NCI-H2081 treated with DMSO at 0.1 percent for 48 hours (cell line): ENCODE measurements at regions not wholly inside any gene's neighbourhood (a gene's known extent, or its start where the extent isn't known, plus 50 kb on each side); places are given as distances from the start of the nearest gene placed in this dataset.
A peak's percentile ranks its signal among the peaks of the same experiment; 100 is the strongest.

Experiments
- DNase-seq: peaks from one replicate; lab custom pipeline; 2025; lab: John Stamatoyannopoulos, UW

- DNase-seq: no peak
These were observed 376.7 kb downstream of the DNAH5 start for GRCh38 chr5:13567819-13568218.

- no peak for DNase-seq
These were observed 377.6 kb downstream of the DNAH5 start for GRCh38 chr5:13566871-13567339.

GRCh38 chr5:13558408-13558807, 386.1 kb downstream of the DNAH5 start:
- no peak for DNase-seq

GRCh38 chr5:13553896-13554295, 390.6 kb downstream of the DNAH5 start:
- no peak for DNase-seq

- DNase-seq: no peak
These were observed 392.1 kb downstream of the DNAH5 start for GRCh38 chr5:13552361-13552760.

GRCh38 chr5:13551645-13552044, 392.8 kb downstream of the DNAH5 start:
- no peak for DNase-seq

- DNase-seq: no peak
These were observed 404.2 kb downstream of the DNAH5 start for GRCh38 chr5:13540168-13540750.

GRCh38 chr5:13536933-13537332, 407.6 kb downstream of the DNAH5 start:
- no peak for DNase-seq

- DNase-seq: no peak
These were observed 410.7 kb downstream of the DNAH5 start for GRCh38 chr5:13533833-13534232.

- DNase-seq: no peak
These were observed 415.2 kb downstream of the DNAH5 start for GRCh38 chr5:13529300-13529699.

GRCh38 chr5:13524936-13525335, 419.6 kb downstream of the DNAH5 start:
- DNase-seq: no peak

GRCh38 chr5:13519131-13519530, 425.4 kb downstream of the DNAH5 start:
- DNase-seq: no peak

- DNase-seq: no peak
These were observed 428.3 kb downstream of the DNAH5 start for GRCh38 chr5:13516195-13516594.

- peak; percentile 46 for DNase-seq
These were observed 433.0 kb downstream of the DNAH5 start for GRCh38 chr5:13511442-13511841.

GRCh38 chr5:13510616-13511015, 433.9 kb downstream of the DNAH5 start:
- DNase-seq: no peak

GRCh38 chr5:13508559-13508958, 435.9 kb downstream of the DNAH5 start:
- no peak for DNase-seq

GRCh38 chr5:13505326-13505725, 439.2 kb downstream of the DNAH5 start:
- DNase-seq: no peak

- DNase-seq: no peak
These were observed 441.5 kb downstream of the DNAH5 start for GRCh38 chr5:13503017-13503416.

GRCh38 chr5:13501176-13501575, 443.3 kb downstream of the DNAH5 start:
- DNase-seq: no peak

- no peak for DNase-seq
These were observed 446.2 kb downstream of the DNAH5 start for GRCh38 chr5:13498279-13498678.

GRCh38 chr5:13488254-13488931, 456.1 kb downstream of the DNAH5 start:
- no peak for DNase-seq

GRCh38 chr5:13480834-13481233, 463.7 kb downstream of the DNAH5 start:
- DNase-seq: no peak

- peak; percentile 85 for DNase-seq
These were observed 465.5 kb downstream of the DNAH5 start for GRCh38 chr5:13478831-13479465.
